ENCODE measurements at regions not wholly inside any gene's neighbourhood (a gene's known extent, or its start where the extent isn't known, plus 50 kb on each side); places are given as distances from the start of the nearest gene placed in this dataset.

GRCh38 chr3:67290438-67290837, 292.3 kb downstream of the KBTBD8 start:
- no peak for DNase-seq

DNA sequence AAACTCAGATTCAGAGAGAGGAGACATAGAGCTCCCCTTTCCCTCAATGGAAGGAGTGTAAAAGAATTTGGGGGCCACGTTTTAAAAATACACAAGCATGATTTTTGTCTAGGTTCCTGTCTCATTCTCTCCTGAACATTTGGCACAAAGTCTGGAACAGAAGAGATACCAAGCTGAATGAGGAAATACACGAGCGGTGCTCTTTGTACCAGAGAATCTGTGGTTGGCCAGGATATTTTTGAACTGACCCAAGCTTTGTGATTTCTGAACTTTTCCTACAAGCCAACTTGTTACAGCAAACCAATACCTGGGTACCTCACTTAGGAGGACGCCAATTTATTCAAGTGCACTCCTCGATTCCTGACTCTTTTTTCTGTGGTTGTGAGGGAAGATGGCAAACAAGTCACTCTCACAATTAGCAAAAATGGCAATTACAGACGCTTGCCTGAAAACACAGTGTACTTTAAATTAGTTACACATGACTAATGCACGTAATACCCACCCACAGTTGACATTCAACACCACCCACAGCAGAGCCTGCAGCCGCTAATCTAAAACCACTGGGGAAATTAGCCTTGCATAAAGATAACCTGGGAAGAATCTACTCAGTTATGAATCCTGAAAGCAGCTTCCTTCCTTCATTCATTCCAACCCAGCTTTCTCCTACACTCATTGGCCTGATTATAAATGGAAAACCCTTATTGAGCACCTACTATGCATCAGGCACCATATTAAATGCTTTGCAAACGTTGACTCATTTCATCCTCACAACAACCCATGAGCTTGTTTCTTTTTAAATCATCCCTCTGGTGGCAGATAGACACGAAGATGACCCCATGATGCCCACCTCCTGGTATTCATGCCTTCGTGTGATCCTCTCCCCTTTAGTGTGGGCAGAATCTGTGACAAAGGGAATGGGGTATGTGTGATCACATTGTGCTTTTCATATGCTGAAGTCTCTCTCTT, 293.5 kb downstream of the KBTBD8 start:
- DNase-seq: no peak

- no peak for DNase-seq
Observed at GRCh38 chr3:67292356-67293121, 294.4 kb downstream of the KBTBD8 start.

- DNase-seq: no peak
Observed at GRCh38 chr3:67294341-67294740, 296.2 kb downstream of the KBTBD8 start.

DNA sequence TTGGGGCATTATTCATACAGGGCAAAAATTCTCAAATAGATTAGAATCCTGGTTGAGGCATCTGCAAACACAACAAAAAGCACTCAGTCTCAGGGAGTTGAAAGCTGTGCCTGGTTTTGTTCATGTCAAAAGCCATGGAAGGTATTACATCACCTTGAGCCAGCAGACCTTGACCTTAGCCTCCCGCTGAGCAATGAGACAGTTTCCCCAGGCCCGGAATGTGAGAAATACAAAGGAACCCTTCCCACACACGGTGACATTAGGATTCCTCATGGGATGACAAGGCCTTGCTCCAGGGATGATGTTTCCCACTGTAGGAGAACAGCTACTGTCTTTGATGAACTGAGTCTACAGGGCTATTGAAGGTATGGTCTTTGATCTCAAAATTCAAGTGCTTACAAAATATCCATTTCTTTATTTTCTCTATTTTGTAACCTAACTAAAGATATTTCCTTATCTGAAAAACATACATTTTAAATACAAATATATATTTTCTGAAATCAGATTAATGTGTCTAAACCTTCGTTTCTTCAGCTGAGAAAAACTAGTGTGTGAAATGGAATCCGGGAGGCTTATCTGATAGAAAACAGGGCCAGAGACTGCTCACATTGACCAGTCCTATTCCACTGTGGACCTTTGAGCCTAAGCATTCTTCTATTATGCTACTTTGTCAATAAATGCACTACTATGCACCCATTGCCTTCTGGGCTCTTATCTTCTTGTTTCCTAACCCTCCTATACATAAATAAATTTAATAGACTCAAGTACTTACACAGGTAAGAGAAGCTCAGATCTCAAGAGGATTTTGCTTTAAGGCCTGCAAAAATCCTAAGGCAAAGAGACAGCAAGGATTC, 298.2 kb downstream of the KBTBD8 start:
- DNase-seq: no peak

DNA sequence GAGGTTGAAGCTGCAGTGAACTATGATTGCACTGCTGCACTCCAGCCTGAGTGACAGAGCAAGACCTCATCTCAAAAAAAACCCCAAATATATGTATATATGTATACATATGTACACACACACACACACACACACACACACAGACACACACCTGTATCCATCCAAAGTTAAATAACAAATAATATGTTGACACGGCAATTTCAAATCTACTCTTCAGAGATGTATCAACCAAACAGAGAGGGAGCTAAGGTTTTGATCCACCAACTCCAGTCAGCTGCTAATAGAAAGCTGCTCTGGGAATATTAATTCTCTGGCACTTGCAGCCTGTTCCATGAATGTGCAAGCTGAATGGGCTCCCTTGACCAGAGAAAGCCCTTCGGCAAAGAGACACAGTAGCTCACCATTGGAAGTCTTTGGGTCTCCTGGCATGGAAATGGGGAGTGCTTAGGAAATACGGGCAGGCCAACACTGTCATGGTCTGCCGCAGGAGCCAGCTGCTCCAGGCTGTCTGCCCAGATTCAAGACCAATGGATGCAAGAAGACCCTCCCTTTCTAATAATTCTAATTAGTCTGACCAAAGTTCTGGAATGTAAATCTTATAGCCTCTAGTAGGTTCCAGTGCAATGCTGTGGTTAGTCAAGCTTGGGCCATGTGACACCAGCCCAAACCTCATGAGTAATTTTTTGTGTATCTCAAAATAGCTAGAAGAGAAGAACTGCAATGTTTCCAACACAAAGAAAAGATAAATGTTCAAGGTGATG, 299.8 kb downstream of the KBTBD8 start:
- no peak for DNase-seq

- no peak for DNase-seq
Observed at GRCh38 chr3:67301556-67301955, 303.4 kb downstream of the KBTBD8 start.

DNA sequence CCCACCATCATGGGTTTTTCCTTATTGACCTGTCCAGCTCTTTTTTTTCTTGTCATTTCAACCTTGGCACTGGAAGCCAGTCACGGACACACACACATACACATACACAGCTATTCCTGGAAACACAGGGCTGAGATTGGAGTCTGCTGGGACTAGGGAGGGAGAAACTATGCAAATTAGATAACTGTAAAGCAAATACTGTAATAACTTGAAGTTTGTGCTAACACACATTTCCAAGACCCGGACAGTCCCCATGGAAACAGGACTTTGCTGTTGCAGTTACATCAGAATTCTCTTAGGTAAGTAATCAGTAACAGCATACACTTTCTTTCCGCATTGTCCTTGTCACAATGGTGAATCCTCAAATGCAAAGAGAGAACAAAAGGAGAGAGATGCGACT, 304.4 kb downstream of the KBTBD8 start:
- no peak for DNase-seq

- DNase-seq: no peak
Observed at GRCh38 chr3:67305160-67305559, 307.1 kb downstream of the KBTBD8 start.

DNA sequence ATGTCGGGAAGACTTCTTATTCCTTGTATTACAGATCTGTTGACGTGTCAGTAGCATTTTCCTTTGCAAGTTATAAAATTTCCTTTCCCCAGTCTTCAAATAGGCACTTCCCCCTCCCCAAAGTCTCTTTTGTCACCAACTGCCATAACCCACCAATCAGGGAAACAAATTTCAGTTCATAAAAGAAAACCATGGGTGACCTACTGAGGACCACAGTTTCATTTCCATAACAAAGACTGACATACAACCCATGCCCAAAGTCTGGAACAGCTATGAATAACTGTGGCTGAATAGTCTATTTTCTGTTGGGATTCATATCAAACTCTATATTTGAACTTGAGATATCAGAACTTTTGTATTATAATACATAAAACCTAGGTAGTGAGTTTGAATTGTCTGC, 307.8 kb downstream of the KBTBD8 start:
- no peak for DNase-seq

DNA sequence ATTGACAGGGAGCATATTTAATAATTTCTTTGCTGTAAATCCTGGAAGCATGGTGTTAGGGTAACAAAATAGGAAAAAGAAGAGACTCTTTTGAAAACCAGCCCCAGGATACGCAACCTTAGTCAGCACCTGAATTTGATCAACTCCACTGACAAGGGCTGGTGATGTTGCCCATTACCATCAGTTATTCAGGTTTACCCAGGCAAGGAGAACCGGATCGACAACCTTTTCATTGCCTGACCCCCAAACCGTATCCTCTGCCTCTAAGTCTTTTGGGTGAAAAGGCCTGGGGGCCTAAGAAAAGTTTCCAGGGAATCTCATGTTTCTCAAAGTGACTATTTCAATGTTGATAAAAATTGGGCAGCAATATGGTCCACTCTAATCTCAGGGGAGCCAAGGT, 313.3 kb downstream of the KBTBD8 start:
- no peak for DNase-seq

DNA sequence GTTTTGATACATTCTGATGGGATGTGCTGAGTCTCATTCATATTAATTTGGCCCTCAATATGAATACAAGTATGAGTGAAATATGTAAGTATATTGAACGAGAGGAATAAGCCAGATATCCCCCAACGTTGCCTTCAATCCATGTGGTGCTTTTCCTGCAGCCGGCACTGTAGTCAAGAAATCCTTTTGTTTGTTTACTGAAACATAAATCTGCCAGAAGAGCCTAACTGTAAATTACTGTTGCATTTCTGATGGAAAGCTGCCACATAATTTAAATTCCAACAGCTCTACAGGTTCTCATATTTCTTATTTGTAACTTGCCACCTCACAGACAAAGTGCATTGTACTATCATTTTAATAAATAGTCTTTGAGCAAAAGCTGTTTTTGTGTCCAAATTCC, 314.0 kb downstream of the KBTBD8 start:
- DNase-seq: no peak

GRCh38 chr3:67318162-67318561, 320.1 kb downstream of the KBTBD8 start:
- DNase-seq: no peak

- DNase-seq: no peak
Observed at GRCh38 chr3:67324554-67324953, 326.4 kb downstream of the KBTBD8 start.

All from RPMI8226 (cell line).